HG02981 (cell line): ENCODE measurements at regions not wholly inside any gene's neighbourhood (a gene's known extent, or its start where the extent isn't known, plus 50 kb on each side); places are given as distances from the start of the nearest gene placed in this dataset.

Experiments used
- ATAC-seq: cut with Tn5 transposase; IDR thresholded peaks from one replicate; pipeline ENCODE4 v1.9.1; 2021; ENCODE audit warnings: mild to moderate bottlenecking, moderate library complexity; ENCODE audit not compliant: unreplicated experiment

GRCh38 chr20:50339466-50339901 lies 148.9 kb downstream of the CEBPB start:
- no peak for ATAC-seq

GRCh38 chr20:50340541-50340940 lies 149.9 kb downstream of the CEBPB start:
- ATAC-seq = no peak

- no peak for ATAC-seq
These were observed 150.4 kb downstream of the CEBPB start for GRCh38 chr20:50341050-50341449.

GRCh38 chr20:50341880-50342637 lies 151.4 kb downstream of the CEBPB start:
- ATAC-seq = no peak

GRCh38 chr20:50342638-50343102 lies 152.0 kb downstream of the CEBPB start:
- ATAC-seq = no peak

GRCh38 chr20:50343125-50343489 lies 152.5 kb downstream of the CEBPB start:
- ATAC-seq = no peak

GRCh38 chr20:50343490-50344179 lies 153.0 kb downstream of the CEBPB start:
- no peak for ATAC-seq

- ATAC-seq = no peak
These were observed 153.8 kb downstream of the CEBPB start for GRCh38 chr20:50344232-50345071.

- no peak for ATAC-seq
These were observed 155.2 kb downstream of the CEBPB start for GRCh38 chr20:50345712-50346373.

GRCh38 chr20:50346374-50347283 lies 156.0 kb downstream of the CEBPB start:
- no peak for ATAC-seq

GRCh38 chr20:50347284-50348063 lies 156.8 kb downstream of the CEBPB start:
- ATAC-seq = no peak

GRCh38 chr20:50348096-50348495 lies 157.5 kb downstream of the CEBPB start:
- no peak for ATAC-seq

- ATAC-seq = no peak
These were observed 159.5 kb upstream of the PTPN1 start for GRCh38 chr20:50350510-50351249.

- ATAC-seq = no peak
These were observed 158.6 kb upstream of the PTPN1 start for GRCh38 chr20:50351541-50351940.

GRCh38 chr20:50353289-50353961 lies 156.8 kb upstream of the PTPN1 start:
- no peak for ATAC-seq

GRCh38 chr20:50354721-50355589 lies 155.2 kb upstream of the PTPN1 start:
- no peak for ATAC-seq
